ENCODE measurements at regions not wholly inside any gene's neighbourhood (a gene's known extent, or its start where the extent isn't known, plus 50 kb on each side); places are given as distances from the start of the nearest gene placed in this dataset.

GRCh38 chr5:3734632-3735031 lies 139.0 kb downstream of the IRX1 start:
- DNase-seq: no peak

- DNase-seq: no peak
These were observed 140.8 kb downstream of the IRX1 start for GRCh38 chr5:3736466-3736865.

- no peak for DNase-seq
These were observed 141.3 kb downstream of the IRX1 start for GRCh38 chr5:3736926-3737325.

DNA sequence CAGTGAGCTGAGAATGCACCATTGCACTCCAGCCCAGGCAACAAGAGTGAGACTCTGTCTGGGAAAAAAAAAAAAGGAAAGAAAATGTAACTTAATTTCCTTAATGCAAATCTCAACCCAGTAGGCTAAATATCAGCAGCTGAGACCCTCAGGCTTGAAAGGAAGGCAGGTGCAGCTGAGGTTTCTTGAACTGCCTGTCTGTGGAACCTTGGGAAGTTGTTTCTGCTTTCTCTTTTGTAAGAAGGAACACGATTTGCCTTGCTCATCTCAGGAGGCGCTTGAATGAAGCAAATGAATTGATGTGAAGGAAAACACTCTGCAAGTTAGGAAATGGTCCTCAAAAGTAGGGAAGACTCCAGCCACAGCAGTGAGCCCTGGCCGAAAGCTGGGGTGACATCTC lies 143.3 kb downstream of the IRX1 start:
- DNase-seq: no peak

DNA sequence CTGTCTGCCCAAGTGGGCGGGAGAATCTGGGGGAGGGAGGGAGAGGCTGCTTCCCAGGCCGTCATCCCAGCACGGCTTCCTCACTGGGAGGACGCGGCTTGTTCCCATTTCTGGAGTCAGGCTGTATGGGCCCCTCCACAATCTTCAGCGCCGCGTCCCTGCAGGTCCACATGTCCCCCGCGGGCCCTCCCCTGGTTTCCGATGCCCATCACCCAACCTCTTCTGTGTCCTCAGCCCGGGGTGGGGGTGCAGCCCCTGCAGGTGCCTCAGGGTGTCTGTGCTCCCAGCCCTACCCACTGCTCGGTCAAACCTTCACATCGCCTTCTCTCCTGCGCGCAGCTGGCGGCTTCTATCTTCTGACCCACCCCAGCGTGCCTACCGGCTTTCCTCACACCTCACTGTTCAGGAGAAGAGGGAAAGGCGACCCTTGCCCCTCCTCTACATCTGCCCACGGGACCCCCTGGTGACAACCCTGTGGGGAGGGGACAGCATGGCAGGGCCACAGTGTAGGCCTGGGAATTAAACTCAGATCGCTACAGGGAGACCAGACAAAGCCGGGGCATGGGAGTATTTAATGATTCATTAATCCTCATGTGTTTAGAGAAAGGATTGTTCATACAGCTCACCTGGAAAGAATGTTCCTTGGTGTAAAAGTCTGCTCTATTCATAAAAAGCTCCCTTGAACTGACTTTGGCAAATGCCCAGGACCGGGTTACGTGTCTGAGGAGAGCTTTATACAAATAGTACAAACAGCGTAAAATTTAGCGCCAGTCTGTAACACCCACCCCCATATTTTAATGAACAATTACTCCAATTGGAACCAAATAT lies 145.1 kb downstream of the IRX1 start:
- no peak for DNase-seq

- DNase-seq: no peak
These were observed 145.7 kb downstream of the IRX1 start for GRCh38 chr5:3741374-3741770.

- no peak for DNase-seq
These were observed 147.1 kb downstream of the IRX1 start for GRCh38 chr5:3742750-3743149.

- no peak for DNase-seq
These were observed 156.2 kb downstream of the IRX1 start for GRCh38 chr5:3751846-3752245.

DNA sequence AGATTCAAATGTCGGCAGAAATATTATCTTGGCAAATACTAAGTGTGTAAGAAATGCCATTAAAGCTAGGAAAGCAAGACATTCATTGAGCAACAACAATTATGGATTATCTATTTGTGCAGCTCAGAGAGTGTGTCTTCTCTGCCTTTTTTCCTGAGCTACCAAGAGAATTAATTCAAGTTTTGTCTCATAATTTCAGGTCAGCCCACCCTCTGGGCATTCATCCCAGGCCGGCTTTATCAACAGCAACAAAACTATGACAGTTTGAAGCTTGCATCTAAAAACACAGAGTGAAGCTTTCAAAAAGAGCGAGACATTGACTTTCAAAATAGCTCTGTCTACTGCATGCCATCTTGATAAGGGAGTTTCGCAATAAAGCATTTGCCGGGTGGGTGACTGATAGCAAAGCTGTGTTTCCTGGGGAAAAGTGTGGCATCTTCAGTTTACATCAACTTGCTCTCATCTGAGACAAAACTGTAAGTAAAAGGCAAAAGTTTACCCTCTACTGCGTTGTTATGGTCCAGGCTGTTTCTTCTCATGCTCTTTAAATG lies 182.4 kb downstream of the IRX1 start:
- DNase-seq: no peak

GRCh38 chr5:3778945-3779344 lies 183.3 kb downstream of the IRX1 start:
- DNase-seq: no peak

GRCh38 chr5:3780278-3780677 lies 184.6 kb downstream of the IRX1 start:
- DNase-seq: no peak

GRCh38 chr5:3780907-3781306 lies 185.3 kb downstream of the IRX1 start:
- DNase-seq: no peak

DNA sequence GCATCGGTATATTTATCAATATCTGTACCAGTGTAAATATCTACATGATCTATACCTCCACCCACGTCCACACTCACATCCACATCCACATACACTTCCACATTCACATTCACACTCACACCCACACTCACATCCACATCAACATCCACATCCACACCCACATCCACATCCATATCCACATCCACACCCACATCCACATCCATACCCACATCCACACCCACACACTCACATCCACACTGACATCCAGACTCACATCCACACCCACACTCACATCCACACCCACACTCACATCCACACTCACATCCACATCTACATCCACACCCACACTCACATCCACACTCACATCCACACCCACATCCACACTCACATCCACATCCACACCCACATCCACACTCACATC lies 189.2 kb downstream of the IRX1 start:
- no peak for DNase-seq

GRCh38 chr5:3786165-3786564 lies 190.5 kb downstream of the IRX1 start:
- no peak for DNase-seq

- DNase-seq: no peak
These were observed 191.3 kb downstream of the IRX1 start for GRCh38 chr5:3786891-3787430.

GRCh38 chr5:3787604-3788003 lies 192.0 kb downstream of the IRX1 start:
- DNase-seq: no peak

- no peak for DNase-seq
These were observed 194.0 kb downstream of the IRX1 start for GRCh38 chr5:3789519-3790193.

- DNase-seq: no peak
These were observed 197.5 kb downstream of the IRX1 start for GRCh38 chr5:3793162-3793561.

GRCh38 chr5:3794611-3795010 lies 199.0 kb downstream of the IRX1 start:
- no peak for DNase-seq

DNA sequence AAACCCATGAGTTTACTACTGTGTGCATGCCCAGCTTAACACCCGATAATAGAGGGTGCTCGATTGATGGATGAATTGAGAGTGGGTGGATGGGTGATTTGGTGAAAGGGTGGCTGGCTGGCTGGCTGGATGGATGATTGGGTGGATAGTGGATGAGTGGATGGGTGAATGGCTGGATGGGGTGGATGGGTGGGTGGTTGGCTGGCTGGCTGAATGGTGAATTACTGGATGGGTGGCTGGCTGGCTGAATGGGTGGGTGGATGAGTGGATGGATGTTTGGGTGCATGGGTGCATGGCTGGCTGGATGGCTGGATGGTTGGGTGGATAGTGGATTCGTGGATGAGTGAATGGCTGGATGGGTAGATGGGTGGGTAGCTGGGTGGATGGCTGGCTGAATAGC lies 201.1 kb downstream of the IRX1 start:
- no peak for DNase-seq

DNA sequence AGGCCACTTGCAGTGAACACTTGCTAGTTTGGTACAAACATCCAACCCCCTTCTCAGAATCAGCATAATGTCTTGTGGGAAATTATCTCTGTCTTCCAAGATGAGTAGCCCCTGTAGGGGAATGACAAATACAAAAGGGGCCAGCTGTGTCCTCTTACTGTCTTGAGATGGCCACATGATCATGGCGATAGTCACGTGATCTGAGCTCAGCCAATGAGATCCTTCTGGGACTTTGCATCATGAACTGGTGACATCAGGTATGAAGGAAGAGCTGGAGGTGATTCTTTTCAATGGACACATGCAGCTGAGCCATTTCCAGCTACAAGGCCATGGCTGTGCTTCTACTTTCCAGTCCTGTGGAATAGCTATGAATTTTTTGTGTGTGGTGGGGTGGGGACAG lies 206.3 kb downstream of the IRX1 start:
- no peak for DNase-seq

- DNase-seq: no peak
These were observed 213.8 kb downstream of the IRX1 start for GRCh38 chr5:3809455-3809854.

DNA sequence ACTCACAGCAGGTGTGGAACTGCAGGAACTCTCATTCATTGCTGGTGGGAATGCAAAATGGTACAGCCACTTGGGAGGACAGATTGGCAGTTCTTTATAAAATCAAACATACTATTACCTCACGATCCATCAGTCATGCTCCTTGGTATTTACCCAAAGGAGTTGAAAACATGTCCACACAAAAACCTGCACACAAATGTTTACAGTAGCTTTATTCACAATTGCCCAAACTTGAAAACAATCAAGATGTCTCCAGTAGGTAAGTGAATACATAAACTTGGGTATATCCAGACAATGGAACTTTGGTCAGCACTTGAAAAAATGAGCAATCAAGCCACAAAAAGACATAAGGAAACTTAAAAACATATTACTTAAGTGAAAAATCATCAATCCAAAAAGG lies 215.5 kb downstream of the IRX1 start:
- DNase-seq: no peak
